ENCODE measurements at regions not wholly inside any gene's neighbourhood (a gene's known extent, or its start where the extent isn't known, plus 50 kb on each side); places are given as distances from the start of the nearest gene placed in this dataset.

DNA sequence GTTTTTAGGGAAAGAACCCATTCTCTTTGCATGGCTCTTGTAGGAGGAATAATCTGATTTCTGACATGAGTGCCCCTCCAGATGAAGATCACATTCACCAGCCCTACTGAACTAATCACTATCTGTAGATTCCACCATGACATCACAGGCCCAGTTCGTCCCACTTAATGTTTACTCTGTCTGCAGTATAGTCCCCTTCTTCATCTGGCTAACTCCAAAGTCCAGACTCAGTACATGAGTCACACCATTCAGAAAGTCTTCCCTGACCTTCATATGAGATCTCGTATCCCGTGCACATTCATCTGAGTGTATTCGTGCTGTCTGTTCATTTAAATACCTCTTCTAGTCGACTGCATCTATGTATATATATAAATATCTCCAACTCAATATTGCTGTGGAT lies 366.5 kb upstream of the AKR1E2 start:
- TF ChIP-seq EZH2 (IDR thresholded peaks at IDR 0.05; ENCODE audit: insufficient read depth, poor library complexity, severe bottlenecking) (no peak), EZH2phosphoT487 (IDR thresholded peaks at IDR 0.05; ENCODE audit: insufficient read depth, low read depth) (no peak)
